HG03280 (cell line): ENCODE measurements at regions not wholly inside any gene's neighbourhood (a gene's known extent, or its start where the extent isn't known, plus 50 kb on each side); places are given as distances from the start of the nearest gene placed in this dataset.

Source experiments
- ATAC-seq: cut with Tn5 transposase; IDR thresholded peaks from one replicate; pipeline ENCODE4 v1.9.1; 2021; ENCODE audit warnings: mild to moderate bottlenecking, moderate library complexity; ENCODE audit not compliant: unreplicated experiment

GRCh38 chrX:9339603-9340491 lies 125.0 kb upstream of the TBL1X start:
- no peak for ATAC-seq

- peak; percentile 40 for ATAC-seq
Observed at GRCh38 chrX:9340598-9341290, 124.1 kb upstream of the TBL1X start.

DNA sequence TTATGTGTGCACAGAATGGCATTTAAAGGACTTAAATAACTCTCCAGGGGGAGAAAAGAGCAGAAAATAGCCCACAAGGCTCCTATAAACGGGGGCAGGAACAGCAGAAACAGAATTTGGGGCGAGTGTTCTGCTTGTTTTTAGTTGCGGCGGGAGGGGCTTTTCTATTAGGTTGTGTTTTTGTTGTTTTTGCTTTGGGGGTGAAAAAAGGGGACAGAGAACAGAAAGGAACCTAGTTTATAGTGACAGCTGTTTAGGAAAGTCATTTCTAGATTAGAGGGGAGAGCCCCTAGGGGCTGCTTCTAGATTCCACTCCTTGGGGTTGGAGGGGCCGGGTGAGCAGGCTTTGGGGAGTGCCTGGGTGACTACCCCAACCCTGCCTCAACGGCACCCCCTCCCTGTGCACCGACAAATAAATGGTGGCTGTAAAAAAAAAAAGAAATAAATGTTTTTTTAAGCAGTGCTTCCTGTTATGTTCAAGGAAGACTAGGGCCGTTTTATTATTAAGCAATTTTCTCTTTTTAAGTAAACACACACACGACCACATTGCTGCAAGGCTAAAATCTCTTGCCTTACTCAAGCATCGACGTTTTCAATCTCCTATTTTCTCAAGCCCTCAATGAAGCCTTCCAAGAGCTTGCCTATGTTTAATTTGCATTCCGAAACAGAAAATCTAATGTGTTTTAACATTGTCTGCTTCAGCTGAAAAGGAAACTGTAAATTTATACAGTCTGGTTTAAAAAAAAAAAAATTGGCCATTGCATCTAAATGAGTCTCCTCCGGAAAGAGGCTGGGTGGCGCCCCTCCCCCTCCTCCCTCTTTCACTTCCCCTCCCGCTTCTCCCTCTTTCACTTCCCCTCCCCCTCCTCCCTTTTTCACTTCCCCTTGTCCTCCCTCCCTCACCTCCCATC lies 123.3 kb upstream of the TBL1X start:
- peak; percentile 70 for ATAC-seq

DNA sequence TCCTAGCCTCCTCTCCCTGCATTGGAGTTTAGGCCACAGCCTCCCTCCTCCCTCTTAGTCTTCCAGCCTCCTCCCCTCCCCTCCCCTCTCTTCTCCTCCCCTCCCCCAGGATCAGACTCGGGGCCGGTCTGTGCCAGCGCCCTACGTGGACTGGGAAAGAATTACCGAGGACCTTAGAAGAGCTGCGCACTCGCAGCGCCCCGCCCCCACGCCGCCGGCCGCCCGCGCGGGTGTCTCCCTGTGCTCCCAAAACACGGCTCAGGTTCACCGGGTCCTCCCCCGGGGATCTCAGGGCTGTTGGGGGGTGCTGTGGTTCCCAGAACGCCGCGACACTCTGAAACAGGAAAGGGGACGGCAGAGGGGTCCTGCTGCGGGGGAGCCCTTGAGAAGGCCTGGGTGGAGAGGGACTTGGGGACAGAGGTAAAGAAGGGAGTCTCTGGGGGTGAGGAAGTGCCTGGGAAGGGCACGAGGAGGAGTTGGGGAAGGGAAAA lies 122.3 kb upstream of the TBL1X start:
- ATAC-seq = no peak

- ATAC-seq = no peak
Observed at GRCh38 chrX:9343971-9344370, 120.9 kb upstream of the TBL1X start.

GRCh38 chrX:9345957-9346356 lies 118.9 kb upstream of the TBL1X start:
- no peak for ATAC-seq

GRCh38 chrX:9349572-9350494 lies 115.0 kb upstream of the TBL1X start:
- no peak for ATAC-seq

DNA sequence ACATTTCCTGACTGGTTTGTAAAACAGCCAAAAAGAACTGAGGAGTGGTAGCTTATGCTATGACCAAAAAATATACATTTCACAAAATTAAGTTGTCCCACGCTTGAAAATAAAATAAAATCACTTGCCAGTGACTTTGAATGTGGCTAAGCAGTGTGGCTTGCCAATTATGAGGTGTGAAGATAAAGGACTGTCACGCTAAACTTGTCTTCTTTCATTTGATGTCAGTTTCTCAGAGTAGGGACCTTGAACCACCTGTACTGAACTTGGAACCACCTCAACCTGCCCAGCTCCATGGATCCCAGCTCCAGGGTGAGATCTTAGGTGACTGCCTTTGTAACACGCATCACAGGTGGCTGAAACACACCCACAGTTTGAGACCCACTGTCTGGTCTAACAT lies 113.7 kb upstream of the TBL1X start:
- ATAC-seq = no peak

DNA sequence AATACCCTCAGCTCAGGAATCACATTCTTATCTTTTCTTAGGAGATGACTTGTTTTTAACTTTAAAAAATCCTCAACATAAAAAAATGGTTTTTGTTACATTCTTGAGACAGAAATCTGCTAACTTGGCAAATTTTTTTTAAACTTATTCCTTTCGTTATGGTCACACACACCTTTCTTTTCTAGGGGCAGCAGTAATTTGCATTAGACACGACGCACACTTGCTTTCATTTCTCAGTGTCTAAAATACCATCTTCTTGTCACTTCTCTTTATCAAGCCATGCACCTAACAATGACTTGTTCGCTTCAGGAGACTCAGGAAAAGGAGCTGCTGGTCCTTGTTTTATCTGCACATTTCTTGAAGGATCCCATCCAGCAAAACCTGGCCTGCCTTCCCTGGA lies 112.6 kb upstream of the TBL1X start:
- ATAC-seq = peak; percentile 76

- peak; percentile 71 for ATAC-seq
Observed at GRCh38 chrX:9352694-9353411, 112.0 kb upstream of the TBL1X start.

GRCh38 chrX:9354918-9355317 lies 109.9 kb upstream of the TBL1X start:
- ATAC-seq = no peak

- no peak for ATAC-seq
Observed at GRCh38 chrX:9355739-9356138, 109.1 kb upstream of the TBL1X start.

DNA sequence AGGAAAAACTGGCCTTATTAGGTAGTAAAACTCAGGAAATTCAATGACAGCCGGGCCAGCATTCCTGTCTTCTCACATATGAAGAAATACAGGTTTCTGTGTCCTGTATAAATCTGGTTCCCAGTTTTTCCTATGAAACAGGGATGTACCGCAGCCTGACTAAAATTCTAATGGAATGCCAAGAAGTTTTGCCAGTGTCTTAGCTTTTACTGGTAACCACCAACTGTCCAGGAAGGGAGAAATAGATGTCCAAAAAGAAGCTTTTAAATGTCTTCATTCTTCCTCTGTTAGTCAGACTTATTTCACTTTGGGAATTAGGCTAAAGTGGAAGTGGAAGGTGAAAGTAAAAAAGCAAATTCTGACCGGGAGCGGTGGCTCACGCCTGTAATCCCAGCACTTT lies 108.0 kb upstream of the TBL1X start:
- ATAC-seq = no peak

DNA sequence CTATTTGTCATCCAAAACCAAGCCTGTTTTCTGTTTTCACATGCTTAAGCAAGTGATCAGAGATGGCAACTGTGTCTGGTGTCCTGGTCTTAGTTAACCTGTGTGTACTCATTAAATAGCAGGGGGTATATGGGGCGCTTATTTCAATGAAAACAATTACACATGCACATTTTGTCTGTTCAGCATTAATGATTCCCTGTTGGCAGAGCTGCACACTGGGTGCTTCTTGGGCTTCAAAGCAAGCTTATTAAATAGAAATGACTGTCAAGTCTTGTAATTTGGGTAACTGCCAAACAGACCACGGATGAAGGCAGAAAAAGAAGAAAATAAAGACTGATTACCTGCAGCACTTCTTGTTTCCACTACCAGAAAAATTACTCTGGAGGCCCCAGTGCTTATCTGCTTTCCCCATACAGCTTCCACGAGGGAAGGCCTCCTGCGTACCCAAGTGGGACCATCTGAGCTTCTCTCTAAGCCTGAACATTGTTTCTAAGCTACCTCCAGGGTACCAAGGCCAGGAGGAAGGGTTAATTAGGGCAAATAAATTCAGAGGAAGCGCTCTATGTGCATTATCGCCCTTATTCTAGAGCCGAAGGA lies 107.2 kb upstream of the TBL1X start:
- ATAC-seq = no peak

DNA sequence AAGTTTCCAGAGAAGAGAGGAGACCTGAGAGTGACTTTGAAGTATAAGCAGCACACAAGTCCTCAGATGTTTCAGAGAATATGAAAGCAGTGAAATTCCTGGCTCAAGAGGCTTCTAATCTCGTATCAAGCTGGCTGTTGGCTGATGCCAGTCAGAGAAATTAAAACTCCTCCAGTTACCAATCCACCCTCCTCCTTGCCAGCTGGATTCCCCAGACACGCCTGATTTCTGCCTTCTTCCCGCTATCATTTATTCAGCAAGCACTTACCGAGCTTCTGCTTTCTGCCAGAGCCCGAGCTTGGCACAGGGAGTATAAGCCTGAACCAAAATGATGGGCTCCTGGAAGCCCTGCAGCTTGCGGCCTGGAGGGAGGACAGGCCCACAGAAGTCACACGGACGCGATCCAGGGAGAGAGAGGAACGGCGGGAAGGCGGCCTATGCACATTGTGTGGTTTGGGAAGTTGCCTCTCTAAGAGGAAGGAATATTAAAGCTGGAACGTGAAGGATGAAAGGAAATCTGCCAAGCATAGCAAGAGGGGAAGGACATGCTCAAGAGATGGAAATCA lies 102.4 kb upstream of the TBL1X start:
- ATAC-seq = no peak

- ATAC-seq = no peak
Observed at GRCh38 chrX:9367421-9367820, 97.4 kb upstream of the TBL1X start.

DNA sequence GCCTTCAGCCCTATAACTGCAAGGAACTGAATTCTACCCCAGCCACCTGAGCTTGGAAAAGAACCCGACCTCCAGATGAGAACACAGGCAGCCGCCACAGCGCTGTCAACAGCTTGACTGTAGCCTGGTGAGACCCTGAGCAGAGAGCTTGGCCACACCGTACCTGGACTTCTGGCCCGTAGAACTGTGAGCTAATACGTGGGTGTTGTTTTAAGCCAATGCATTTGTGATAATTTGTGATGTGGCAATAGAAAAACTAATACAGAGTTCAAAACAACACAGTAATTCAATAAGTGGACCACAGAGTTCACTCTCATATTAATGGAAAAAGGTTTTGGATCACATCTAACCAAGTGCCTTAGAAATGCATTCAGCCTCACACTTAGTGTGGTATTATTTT lies 96.6 kb upstream of the TBL1X start:
- no peak for ATAC-seq

- no peak for ATAC-seq
Observed at GRCh38 chrX:9369802-9370291, 95.0 kb upstream of the TBL1X start.
